ENCODE measurements at regions not wholly inside any gene's neighbourhood (a gene's known extent, or its start where the extent isn't known, plus 50 kb on each side); places are given as distances from the start of the nearest gene placed in this dataset.
"Not testable (repeated sequence)": the region's sequence is repeated elsewhere in the genome, so short reads cannot be mapped to it uniquely, and the experiment has no call there.

- Mint-ChIP-seq H3K4me1 (ENCODE audit: low read depth) (peaks cover 3% of the 10 kb centered on the region), H3K27me3 (peaks cover 2% of the 10 kb centered on the region), H3K9me3 (no peaks in the 10 kb centered on the region), H3K4me3 (no peak overlapping the region), H3K36me3 (ENCODE audit: low read depth) (no peaks in the 10 kb centered on the region), H3K27ac (no peak overlapping the region)
- DNase-seq, result no peak
Measured at GRCh38 chr2:175277772-175278171, 96.3 kb upstream of the ATP5MC3 start.

GRCh38 chr2:175275539-175275938, 94.0 kb upstream of the ATP5MC3 start:
- H3K27ac Mint-ChIP-seq, result no peak overlapping the region
- DNase-seq, result no peak
- H3K9me3 Mint-ChIP-seq, result no peaks in the 10 kb centered on the region
- peaks cover 14% of the 10 kb centered on the region for H3K27me3 Mint-ChIP-seq
- no peaks in the 10 kb centered on the region for H3K4me1 Mint-ChIP-seq (ENCODE audit: low read depth)
- H3K36me3 Mint-ChIP-seq (ENCODE audit: low read depth), result no peaks in the 10 kb centered on the region
- no peak overlapping the region for H3K4me3 Mint-ChIP-seq

GRCh38 chr2:175259164-175259563, 77.7 kb upstream of the ATP5MC3 start:
- H3K27me3 Mint-ChIP-seq, result peaks cover 32% of the 10 kb centered on the region
- no peak overlapping the region for H3K27ac Mint-ChIP-seq
- H3K4me3 Mint-ChIP-seq, result no peak overlapping the region
- DNase-seq, result no peak
- no peaks in the 10 kb centered on the region for H3K9me3 Mint-ChIP-seq
- no peaks in the 10 kb centered on the region for H3K4me1 Mint-ChIP-seq (ENCODE audit: low read depth)
- H3K36me3 Mint-ChIP-seq (ENCODE audit: low read depth), result no peaks in the 10 kb centered on the region

GRCh38 chr2:175256806-175257585, 75.5 kb upstream of the ATP5MC3 start:
- H3K9me3 Mint-ChIP-seq, result no peaks in the 10 kb centered on the region
- no peaks in the 10 kb centered on the region for H3K4me1 Mint-ChIP-seq (ENCODE audit: low read depth)
- H3K27me3 Mint-ChIP-seq, result peaks cover 49% of the 10 kb centered on the region
- H3K4me3 Mint-ChIP-seq, result no peak overlapping the region
- H3K27ac Mint-ChIP-seq, result no peak overlapping the region
- H3K36me3 Mint-ChIP-seq (ENCODE audit: low read depth), result no peaks in the 10 kb centered on the region
- no peak for DNase-seq

- not testable (repeated sequence) for H3K4me3 Mint-ChIP-seq; DNase-seq; H3K4me1 Mint-ChIP-seq (ENCODE audit: low read depth); H3K27ac Mint-ChIP-seq; H3K9me3 Mint-ChIP-seq; H3K36me3 Mint-ChIP-seq (ENCODE audit: low read depth)
- H3K27me3 Mint-ChIP-seq, result peaks cover 53% of the 10 kb centered on the region
Measured at GRCh38 chr2:175256391-175256790, 74.9 kb upstream of the ATP5MC3 start.

GRCh38 chr2:175253871-175254270, 72.4 kb upstream of the ATP5MC3 start:
- no peaks in the 10 kb centered on the region for H3K9me3 Mint-ChIP-seq
- H3K4me3 Mint-ChIP-seq, result no peak overlapping the region
- H3K27me3 Mint-ChIP-seq, result peaks cover 50% of the 10 kb centered on the region
- DNase-seq, result no peak
- H3K27ac Mint-ChIP-seq, result no peak overlapping the region
- H3K36me3 Mint-ChIP-seq (ENCODE audit: low read depth), result no peaks in the 10 kb centered on the region
- no peaks in the 10 kb centered on the region for H3K4me1 Mint-ChIP-seq (ENCODE audit: low read depth)

- Mint-ChIP-seq H3K27me3 (peaks cover 54% of the 10 kb centered on the region), H3K36me3 (ENCODE audit: low read depth) (no peaks in the 10 kb centered on the region), H3K9me3 (no peaks in the 10 kb centered on the region), H3K4me3 (no peak overlapping the region), H3K27ac (no peak overlapping the region), H3K4me1 (ENCODE audit: low read depth) (peaks cover 4% of the 10 kb centered on the region)
- DNase-seq, result no peak
Measured at GRCh38 chr2:175251425-175252041, 70.0 kb upstream of the ATP5MC3 start.

GRCh38 chr2:175247159-175247558, 65.6 kb upstream of the ATP5MC3 start:
- H3K27me3 Mint-ChIP-seq, result peaks cover 34% of the 10 kb centered on the region
- H3K4me3 Mint-ChIP-seq, result no peak overlapping the region
- DNase-seq, result no peak
- no peak overlapping the region for H3K27ac Mint-ChIP-seq
- no peaks in the 10 kb centered on the region for H3K36me3 Mint-ChIP-seq (ENCODE audit: low read depth)
- H3K4me1 Mint-ChIP-seq (ENCODE audit: low read depth), result peaks cover 4% of the 10 kb centered on the region
- no peaks in the 10 kb centered on the region for H3K9me3 Mint-ChIP-seq

GRCh38 chr2:175244697-175245096, 63.2 kb upstream of the ATP5MC3 start:
- peaks cover 4% of the 10 kb centered on the region for H3K4me1 Mint-ChIP-seq (ENCODE audit: low read depth)
- H3K9me3 Mint-ChIP-seq, result peaks cover 6% of the 10 kb centered on the region
- H3K4me3 Mint-ChIP-seq, result no peak overlapping the region
- H3K36me3 Mint-ChIP-seq (ENCODE audit: low read depth), result no peaks in the 10 kb centered on the region
- no peak for DNase-seq
- no peak overlapping the region for H3K27ac Mint-ChIP-seq
- peaks cover 41% of the 10 kb centered on the region for H3K27me3 Mint-ChIP-seq

- peaks cover 35% of the 10 kb centered on the region for H3K27me3 Mint-ChIP-seq
- peaks cover 7% of the 10 kb centered on the region for H3K4me1 Mint-ChIP-seq (ENCODE audit: low read depth)
- no peak overlapping the region for H3K4me3 Mint-ChIP-seq
- peaks cover 31% of the 10 kb centered on the region for H3K9me3 Mint-ChIP-seq
- H3K36me3 Mint-ChIP-seq (ENCODE audit: low read depth), result no peaks in the 10 kb centered on the region
- no peak for DNase-seq
- H3K27ac Mint-ChIP-seq, result no peak overlapping the region
Measured at GRCh38 chr2:175241691-175242090, 60.2 kb upstream of the ATP5MC3 start.

- not testable (repeated sequence) for H3K4me1 Mint-ChIP-seq (ENCODE audit: low read depth); H3K27ac Mint-ChIP-seq; DNase-seq; H3K36me3 Mint-ChIP-seq (ENCODE audit: low read depth); H3K4me3 Mint-ChIP-seq
- H3K9me3 Mint-ChIP-seq, result peaks cover 31% of the 10 kb centered on the region
- peaks cover 42% of the 10 kb centered on the region for H3K27me3 Mint-ChIP-seq
Measured at GRCh38 chr2:175240033-175240432, 58.5 kb upstream of the ATP5MC3 start.

- Mint-ChIP-seq H3K9me3 (peaks cover 31% of the 10 kb centered on the region), H3K4me1 (ENCODE audit: low read depth) (peaks cover 10% of the 10 kb centered on the region), H3K27me3 (peaks cover 36% of the 10 kb centered on the region), H3K27ac (no peak overlapping the region), H3K36me3 (ENCODE audit: low read depth) (no peaks in the 10 kb centered on the region), H3K4me3 (no peak overlapping the region)
- DNase-seq, result no peak
Measured at GRCh38 chr2:175236930-175237329, 55.4 kb upstream of the ATP5MC3 start.

GRCh38 chr2:175234650-175235049, 53.1 kb upstream of the ATP5MC3 start:
- Mint-ChIP-seq H3K27me3 (peaks cover 21% of the 10 kb centered on the region), H3K9me3 (peaks cover 24% of the 10 kb centered on the region), H3K27ac (no peak overlapping the region), H3K4me1 (ENCODE audit: low read depth) (peaks cover 12% of the 10 kb centered on the region), H3K36me3 (ENCODE audit: low read depth) (no peaks in the 10 kb centered on the region), H3K4me3 (no peak overlapping the region)
- DNase-seq, result no peak

GRCh38 chr2:175234153-175234552, 52.6 kb upstream of the ATP5MC3 start:
- no peak overlapping the region for H3K27ac Mint-ChIP-seq
- DNase-seq, result no peak
- H3K9me3 Mint-ChIP-seq, result peaks cover 19% of the 10 kb centered on the region
- no peaks in the 10 kb centered on the region for H3K36me3 Mint-ChIP-seq (ENCODE audit: low read depth)
- H3K4me1 Mint-ChIP-seq (ENCODE audit: low read depth), result peaks cover 12% of the 10 kb centered on the region
- H3K4me3 Mint-ChIP-seq, result no peak overlapping the region
- peaks cover 18% of the 10 kb centered on the region for H3K27me3 Mint-ChIP-seq

GRCh38 chr2:175233135-175233719, 51.7 kb upstream of the ATP5MC3 start:
- no peak overlapping the region for H3K27ac Mint-ChIP-seq
- H3K9me3 Mint-ChIP-seq, result peaks cover 15% of the 10 kb centered on the region
- DNase-seq, result no peak
- H3K27me3 Mint-ChIP-seq, result peaks cover 18% of the 10 kb centered on the region
- H3K4me1 Mint-ChIP-seq (ENCODE audit: low read depth), result peaks cover 15% of the 10 kb centered on the region
- H3K36me3 Mint-ChIP-seq (ENCODE audit: low read depth), result no peaks in the 10 kb centered on the region
- no peak overlapping the region for H3K4me3 Mint-ChIP-seq
